Kasumi-1 (cell line): ENCODE measurements at regions not wholly inside any gene's neighbourhood (a gene's known extent, or its start where the extent isn't known, plus 50 kb on each side); places are given as distances from the start of the nearest gene placed in this dataset.

Experiments used
- DNase-seq, 2 experiments: peaks; one replicate each; lab custom pipeline; 2025; lab: John Stamatoyannopoulos, UW

DNA sequence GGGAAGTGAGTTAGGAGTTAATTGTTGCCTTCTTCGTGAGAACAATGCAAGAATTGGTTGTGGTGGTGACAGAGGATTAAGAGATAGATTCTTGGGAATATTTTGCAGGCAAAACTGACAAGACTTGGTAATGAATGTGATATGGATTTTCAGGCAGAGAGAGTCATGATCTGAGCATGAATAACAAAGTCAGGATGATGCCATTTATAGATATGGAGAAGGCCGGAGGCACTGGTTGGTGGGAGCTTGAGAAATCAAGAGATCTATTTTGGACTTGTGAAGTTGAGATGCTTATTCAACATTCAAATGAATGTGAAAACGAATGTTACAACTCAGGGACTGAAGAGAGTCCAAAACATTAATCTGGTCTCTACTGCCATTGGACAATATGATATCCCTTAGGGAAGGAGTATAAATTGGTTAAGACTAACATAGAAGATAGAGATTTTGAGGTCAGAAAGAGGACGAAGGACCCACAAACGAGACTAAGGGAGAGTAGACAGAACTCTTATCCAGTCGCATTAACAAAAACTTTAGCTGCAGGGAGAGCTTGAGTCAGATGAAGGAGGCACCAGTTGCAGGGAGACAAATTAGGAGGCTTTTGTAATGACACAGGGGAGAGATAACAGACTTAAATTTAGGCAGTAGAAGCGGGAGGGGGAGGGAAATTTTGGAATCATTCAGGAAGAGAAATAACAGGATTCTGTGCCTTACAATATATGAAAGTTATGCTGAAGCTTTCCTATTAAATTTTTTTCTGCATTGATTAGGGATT is 1090.6 kb downstream of the GALC start:
- DNase-seq = no peak

GRCh38 chr14:86897704-86898513 is 1095.1 kb downstream of the GALC start:
- no peak for DNase-seq

DNA sequence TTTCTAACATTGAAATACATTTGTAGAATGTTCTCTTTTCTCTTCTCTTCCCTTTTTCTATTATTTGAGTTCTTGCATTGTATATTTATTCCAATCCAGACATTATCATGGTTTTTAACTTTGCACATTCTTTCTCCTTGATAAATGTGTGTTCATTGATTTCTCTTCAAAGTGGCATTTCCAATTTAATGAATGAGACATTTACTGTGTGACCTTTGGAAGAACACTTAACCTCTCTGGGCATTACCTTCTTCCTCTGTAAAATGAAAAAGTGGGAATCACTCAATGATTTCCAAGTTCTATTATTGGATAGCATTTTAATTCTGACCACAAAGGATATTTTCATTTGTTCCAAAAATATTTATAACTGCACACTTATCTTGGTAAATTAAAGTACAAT is 1095.8 kb downstream of the GALC start:
- no peak for DNase-seq

DNA sequence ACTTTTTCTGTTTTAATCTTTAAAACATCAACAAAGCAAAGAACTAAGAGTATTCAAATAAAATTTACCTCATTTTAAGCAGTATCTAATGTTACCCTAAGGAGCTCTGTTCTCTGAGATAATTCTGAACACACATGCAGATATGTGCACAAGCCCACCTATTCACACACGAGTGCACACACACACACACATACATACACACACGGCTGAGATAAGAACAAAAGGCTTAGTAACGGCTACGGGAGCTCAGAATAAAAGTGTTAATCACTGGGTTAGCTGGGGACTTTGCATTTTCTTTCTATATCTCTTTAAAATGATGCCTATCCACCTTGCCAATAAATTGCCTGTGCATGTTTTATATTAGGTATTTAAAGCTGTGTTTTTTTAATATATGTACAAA is 1096.3 kb downstream of the GALC start:
- DNase-seq = no peak

DNA sequence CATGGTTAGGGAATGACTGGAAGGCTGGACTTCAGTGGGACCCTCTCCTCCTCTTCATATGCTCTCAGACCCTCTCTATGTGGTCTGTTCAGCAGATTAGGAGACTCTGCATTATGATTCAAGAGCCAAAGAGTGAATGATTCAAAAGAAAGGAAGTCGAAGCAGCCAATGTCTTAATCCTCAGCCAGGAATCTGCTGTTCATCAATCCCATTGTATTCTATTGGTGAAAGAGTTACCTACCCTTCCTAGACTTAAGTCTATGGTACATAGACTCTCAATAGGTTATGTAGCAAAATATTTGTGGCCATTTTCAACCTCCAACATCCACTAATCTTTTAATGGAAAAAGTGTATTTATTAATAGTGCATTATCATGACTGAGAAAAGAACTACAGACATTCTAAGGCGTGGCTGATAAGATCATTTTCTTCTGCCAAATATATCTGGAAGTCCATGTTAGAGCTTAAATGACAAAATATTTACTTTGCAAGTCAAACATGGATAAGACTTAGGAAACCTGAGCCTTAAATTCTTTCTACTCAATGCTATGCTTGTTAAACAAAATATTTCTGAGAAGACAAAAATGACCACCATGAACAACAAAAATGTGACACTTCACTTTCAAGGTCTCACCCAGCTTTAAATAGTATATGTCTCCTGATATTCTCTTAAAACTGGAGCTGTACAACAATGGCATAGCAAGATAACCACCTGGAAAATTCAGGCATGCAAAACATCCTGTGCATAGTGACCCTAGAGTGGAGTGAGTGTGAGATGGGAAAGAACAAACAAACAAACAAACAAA is 1100.6 kb downstream of the GALC start:
- DNase-seq = no peak

DNA sequence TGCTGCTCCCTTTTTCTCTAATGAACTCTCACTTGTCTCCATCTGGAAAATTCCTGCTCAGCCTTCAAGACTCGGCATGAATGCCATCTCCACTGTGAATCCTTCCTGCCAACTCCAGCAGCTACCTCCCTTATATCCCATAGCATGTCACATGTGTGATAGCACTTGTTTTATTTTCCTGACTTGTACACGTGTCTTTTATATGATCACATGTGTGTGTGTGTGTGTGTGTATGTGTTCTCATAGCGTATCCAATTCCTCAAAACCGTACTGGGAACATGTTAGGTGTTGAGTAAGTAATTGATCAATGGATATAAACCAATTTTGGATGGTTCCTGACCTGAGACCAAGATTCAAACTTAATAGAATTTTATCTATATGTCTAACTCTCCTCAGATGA is 1107.7 kb downstream of the GALC start:
- no peak for DNase-seq

DNA sequence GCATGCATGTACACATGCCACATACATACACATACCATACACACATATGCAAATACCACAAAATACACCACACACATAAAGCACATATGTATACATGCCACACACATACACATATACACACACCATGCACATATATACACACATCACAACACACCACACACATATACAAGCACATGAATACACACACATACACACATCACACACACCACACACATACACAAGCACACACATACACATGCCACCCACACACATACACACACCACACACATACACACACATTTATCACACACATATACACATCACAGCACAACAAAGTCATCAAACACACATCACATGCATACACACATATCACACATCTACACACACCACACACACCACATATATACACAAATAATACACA is 1108.5 kb downstream of the GALC start:
- no peak for DNase-seq

GRCh38 chr14:86882818-86883217 is 1110.2 kb downstream of the GALC start:
- no peak for DNase-seq

- DNase-seq = no peak
These were observed 1127.0 kb downstream of the GALC start for GRCh38 chr14:86865934-86866333.

GRCh38 chr14:86858591-86858990 is 1134.4 kb downstream of the GALC start:
- no peak for DNase-seq

GRCh38 chr14:86858031-86858430 is 1135.0 kb downstream of the GALC start:
- DNase-seq = no peak

DNA sequence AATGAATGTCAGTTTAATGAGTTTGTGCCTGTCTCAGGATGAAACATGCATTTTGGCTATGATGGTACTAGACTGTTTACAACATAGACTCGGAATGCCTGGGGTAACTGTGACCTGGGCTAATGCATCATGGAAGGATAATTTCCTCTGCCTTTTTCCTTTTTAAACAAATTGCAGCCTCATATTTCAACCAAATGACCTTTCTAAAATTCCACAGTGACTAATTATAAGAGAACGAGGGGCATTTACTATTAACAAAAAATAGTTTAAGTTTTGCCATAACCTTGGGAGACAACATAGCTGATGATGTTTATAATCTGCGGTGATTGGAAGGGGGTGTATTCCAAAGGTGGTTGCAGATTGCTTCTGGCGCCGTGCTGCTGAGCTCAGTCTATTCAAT is 1140.5 kb downstream of the GALC start:
- no peak for DNase-seq

DNA sequence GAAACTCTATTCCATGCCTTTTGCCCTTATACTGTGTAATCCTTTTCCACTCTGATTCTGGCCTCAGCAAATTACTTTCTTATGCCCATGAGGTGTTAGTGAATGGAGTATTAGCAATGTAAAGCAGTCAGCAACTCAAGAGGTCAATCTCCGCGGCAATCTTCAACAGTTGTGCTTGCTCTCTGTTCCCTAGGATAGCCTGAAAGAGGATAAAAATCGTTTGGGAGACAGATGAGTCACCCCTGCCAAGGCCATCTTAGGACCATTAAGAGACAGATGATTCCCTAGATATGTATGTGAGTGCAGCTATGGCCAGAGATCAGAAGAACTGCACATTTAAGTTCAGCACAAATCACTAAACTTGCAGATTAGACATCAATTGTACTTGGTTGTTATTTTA is 1145.8 kb downstream of the GALC start:
- no peak for DNase-seq

DNA sequence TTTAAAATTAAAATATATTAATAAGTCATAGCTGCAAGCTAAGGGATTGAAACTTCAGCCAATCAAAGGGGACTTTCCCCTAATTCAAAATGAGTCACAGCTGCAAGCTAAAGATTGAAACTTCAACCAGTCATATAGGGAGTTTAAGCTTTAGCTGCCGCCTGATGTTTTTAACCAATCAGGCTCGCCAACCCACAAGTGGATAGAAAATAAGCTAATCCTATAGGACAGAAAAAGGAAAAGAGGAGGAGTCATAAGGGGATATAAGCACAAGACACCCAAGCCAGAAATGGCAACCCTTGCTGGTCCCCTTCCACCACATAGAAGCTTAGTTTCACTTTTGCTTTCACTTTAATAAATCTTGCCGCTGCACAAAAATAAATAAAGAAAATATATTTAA is 1154.6 kb downstream of the GALC start:
- DNase-seq = peak in 1 of 2 experiments; percentile 6

GRCh38 chr14:86826661-86827060 is 1166.3 kb downstream of the GALC start:
- DNase-seq = no peak

DNA sequence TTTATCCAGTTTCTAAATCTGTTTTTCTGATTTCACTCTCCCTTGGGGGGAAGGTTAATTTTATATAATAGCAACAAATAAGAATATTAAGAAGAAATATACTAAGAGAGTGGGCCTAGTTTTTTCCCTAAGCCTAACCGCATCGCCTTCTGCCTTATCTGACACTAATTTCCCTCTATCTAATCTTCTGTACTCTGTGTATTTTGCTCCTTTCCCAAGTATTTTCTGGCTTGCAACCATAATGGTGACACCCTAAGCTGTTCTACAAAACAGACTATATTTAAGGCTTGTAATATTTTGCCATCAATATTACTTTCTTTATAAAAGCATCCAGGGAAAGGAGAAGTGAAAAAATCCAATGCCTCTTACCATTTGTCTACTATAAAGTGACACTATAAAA is 1168.8 kb downstream of the GALC start:
- DNase-seq = no peak

DNA sequence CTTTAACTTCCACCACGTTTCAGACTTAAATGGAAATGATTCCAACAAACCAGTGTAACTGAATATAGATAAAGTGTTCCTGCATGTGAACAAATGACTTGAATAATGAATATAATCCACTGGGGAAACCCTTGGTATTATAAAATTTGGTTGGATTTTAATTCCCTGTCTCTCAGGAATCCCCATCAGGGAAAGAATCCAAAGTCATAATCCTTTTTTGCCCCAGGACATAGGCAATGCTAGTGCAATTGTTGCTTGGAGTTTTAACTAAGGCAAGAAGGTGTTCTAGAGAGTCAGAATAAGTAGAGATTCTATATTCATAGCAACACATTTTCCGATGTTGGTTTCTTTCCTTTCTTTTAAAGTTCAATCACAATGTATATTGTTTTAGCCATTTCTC is 1169.4 kb downstream of the GALC start:
- DNase-seq = no peak

- DNase-seq = no peak
These were observed 1177.6 kb downstream of the GALC start for GRCh38 chr14:86815341-86815740.

DNA sequence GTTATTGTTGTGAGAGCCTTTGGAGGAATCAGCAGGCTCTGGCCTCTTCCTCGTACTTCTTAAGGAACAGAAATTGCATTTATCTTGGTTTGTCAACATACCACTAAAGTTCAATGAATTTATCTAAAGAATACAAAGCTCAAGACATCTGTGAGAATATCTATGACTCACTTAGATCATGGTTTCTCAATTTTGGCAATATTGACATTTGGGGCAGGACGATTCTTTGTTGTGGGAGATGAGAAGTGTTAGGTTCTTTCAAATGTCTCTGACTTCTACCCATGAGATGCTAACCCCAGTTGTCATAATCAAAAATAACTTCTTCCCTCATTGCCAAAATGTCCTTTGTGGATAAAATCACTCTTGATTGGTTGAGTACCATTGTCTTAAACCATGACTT is 1190.3 kb downstream of the GALC start:
- DNase-seq = no peak

- peak; percentile 31 to 35 for DNase-seq
These were observed 1193.7 kb downstream of the GALC start for GRCh38 chr14:86799244-86799647.

GRCh38 chr14:86798330-86798729 is 1194.7 kb downstream of the GALC start:
- DNase-seq = no peak

DNA sequence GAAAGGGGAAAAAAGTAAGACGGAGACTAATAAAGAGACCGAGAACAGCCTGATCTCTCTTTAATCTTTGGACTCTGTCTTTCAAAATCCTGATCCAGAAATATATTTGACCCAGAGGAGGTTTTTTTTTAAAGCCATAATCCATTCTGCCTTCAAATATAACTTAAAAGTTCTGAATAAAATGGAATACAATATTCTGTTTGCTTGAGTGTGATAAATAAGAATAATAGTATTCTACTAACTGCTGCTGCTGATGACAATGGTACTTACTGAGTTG is 1196.0 kb downstream of the GALC start:
- DNase-seq = no peak
